Esophagus muscularis mucosa (tissue), 4 donors: ENCODE measurements at regions not wholly inside any gene's neighbourhood (a gene's known extent, or its start where the extent isn't known, plus 50 kb on each side); places are given as distances from the start of the nearest gene placed in this dataset.

ENCODE experiments used
- EP300 ChIP-seq: sonication (generic); formaldehyde crosslinking; IDR thresholded peaks from one replicate; pipeline ENCODE4 v1.6.1; 2017; ENCODE audit warnings: antibody characterized with exemption
- POLR2A ChIP-seq: fragments of 450-650 bp; IDR thresholded peaks from one replicate; pipeline ENCODE4 v1.6.1; 2017; ENCODE audit warnings: antibody characterized with exemption, moderate library complexity, mild to moderate bottlenecking, low read depth
- POLR2AphosphoS5 ChIP-seq, 2 donors: sonication (generic); formaldehyde crosslinking; IDR thresholded peaks; one replicate each; pipeline ENCODE4 v1.6.1; 2017; ENCODE audit warnings: antibody characterized with exemption in 2 of 2
- TF ChIP-seq, protein P1 (sequence below), 3 experiments: fragments of 200-600 bp in 2 of 3; fragments of 450-650 bp in 1 of 3; sonication (generic) in 2 of 3; IDR thresholded peaks; one replicate each; pipeline ENCODE4 v1.5.1; 2017 to 2019; ENCODE audit warnings: antibody characterized with exemption in 3 of 3, mild to moderate bottlenecking in 2 of 3, moderate library complexity in 1 of 3

- TF ChIP-seq, protein P1, sequence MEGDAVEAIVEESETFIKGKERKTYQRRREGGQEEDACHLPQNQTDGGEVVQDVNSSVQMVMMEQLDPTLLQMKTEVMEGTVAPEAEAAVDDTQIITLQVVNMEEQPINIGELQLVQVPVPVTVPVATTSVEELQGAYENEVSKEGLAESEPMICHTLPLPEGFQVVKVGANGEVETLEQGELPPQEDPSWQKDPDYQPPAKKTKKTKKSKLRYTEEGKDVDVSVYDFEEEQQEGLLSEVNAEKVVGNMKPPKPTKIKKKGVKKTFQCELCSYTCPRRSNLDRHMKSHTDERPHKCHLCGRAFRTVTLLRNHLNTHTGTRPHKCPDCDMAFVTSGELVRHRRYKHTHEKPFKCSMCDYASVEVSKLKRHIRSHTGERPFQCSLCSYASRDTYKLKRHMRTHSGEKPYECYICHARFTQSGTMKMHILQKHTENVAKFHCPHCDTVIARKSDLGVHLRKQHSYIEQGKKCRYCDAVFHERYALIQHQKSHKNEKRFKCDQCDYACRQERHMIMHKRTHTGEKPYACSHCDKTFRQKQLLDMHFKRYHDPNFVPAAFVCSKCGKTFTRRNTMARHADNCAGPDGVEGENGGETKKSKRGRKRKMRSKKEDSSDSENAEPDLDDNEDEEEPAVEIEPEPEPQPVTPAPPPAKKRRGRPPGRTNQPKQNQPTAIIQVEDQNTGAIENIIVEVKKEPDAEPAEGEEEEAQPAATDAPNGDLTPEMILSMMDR (IDR thresholded peaks at IDR 0.05), result no peak
- TF ChIP-seq POLR2A, result no peak
- TF ChIP-seq POLR2AphosphoS5 (IDR thresholded peaks at IDR 0.05), result no peak
- no peak for TF ChIP-seq EP300
These were observed 80.5 kb downstream of the FOXI3 start for GRCh38 chr2:88372042-88372441.
